HG03565 (cell line): ENCODE measurements at regions not wholly inside any gene's neighbourhood (a gene's known extent, or its start where the extent isn't known, plus 50 kb on each side); places are given as distances from the start of the nearest gene placed in this dataset.

ENCODE experiments used
- ATAC-seq: cut with Tn5 transposase; IDR thresholded peaks from one replicate; pipeline ENCODE4 v1.9.1; 2021; ENCODE audit warnings: mild to moderate bottlenecking, moderate library complexity; ENCODE audit not compliant: unreplicated experiment

GRCh38 chr20:42020316-42020715 is 402.1 kb upstream of the CHD6 start:
- no peak for ATAC-seq

- ATAC-seq = no peak
These were observed 400.8 kb upstream of the CHD6 start for GRCh38 chr20:42018979-42019378.

- no peak for ATAC-seq
These were observed 391.9 kb upstream of the CHD6 start for GRCh38 chr20:42010090-42010489.

GRCh38 chr20:42007251-42007650 is 389.1 kb upstream of the CHD6 start:
- no peak for ATAC-seq

- no peak for ATAC-seq
These were observed 387.0 kb upstream of the CHD6 start for GRCh38 chr20:42005211-42005610.

GRCh38 chr20:42003380-42003779 is 385.2 kb upstream of the CHD6 start:
- no peak for ATAC-seq

- ATAC-seq = no peak
These were observed 380.6 kb upstream of the CHD6 start for GRCh38 chr20:41998539-41999341.

GRCh38 chr20:41996951-41997350 is 378.8 kb upstream of the CHD6 start:
- no peak for ATAC-seq

- ATAC-seq = no peak
These were observed 374.3 kb upstream of the CHD6 start for GRCh38 chr20:41992481-41992880.

GRCh38 chr20:41991412-41991811 is 373.2 kb upstream of the CHD6 start:
- no peak for ATAC-seq

GRCh38 chr20:41989935-41990635 is 371.9 kb upstream of the CHD6 start:
- ATAC-seq = no peak

- no peak for ATAC-seq
These were observed 371.0 kb upstream of the CHD6 start for GRCh38 chr20:41989039-41989679.

GRCh38 chr20:41984031-41984430 is 365.9 kb upstream of the CHD6 start:
- ATAC-seq = peak; percentile 69

GRCh38 chr20:41983159-41983558 is 365.0 kb upstream of the CHD6 start:
- ATAC-seq = no peak

- no peak for ATAC-seq
These were observed 363.6 kb upstream of the CHD6 start for GRCh38 chr20:41981746-41982145.

- ATAC-seq = no peak
These were observed 360.7 kb upstream of the CHD6 start for GRCh38 chr20:41978875-41979274.

- ATAC-seq = no peak
These were observed 360.1 kb upstream of the CHD6 start for GRCh38 chr20:41978246-41978790.

GRCh38 chr20:41969656-41970055 is 351.5 kb upstream of the CHD6 start:
- ATAC-seq = no peak

GRCh38 chr20:41960166-41960565 is 342.0 kb upstream of the CHD6 start:
- ATAC-seq = no peak

- no peak for ATAC-seq
These were observed 340.2 kb upstream of the CHD6 start for GRCh38 chr20:41958391-41958790.

GRCh38 chr20:41956338-41957074 is 338.3 kb upstream of the CHD6 start:
- ATAC-seq = no peak
